Ovary (tissue), 7 donors: ENCODE measurements at regions not wholly inside any gene's neighbourhood (a gene's known extent, or its start where the extent isn't known, plus 50 kb on each side); places are given as distances from the start of the nearest gene placed in this dataset.

ENCODE experiments used
- DNase-seq, 5 donors: peaks; one replicate each; pipeline ENCODE4 v3.0.0-alpha.2; 2019 to 2020
- H3K27ac ChIP-seq, 2 donors: fragments of 200-600 bp; one replicate each; pipeline versions ENCODE4 v1.5.1 to v1.8.0; 2019 to 2022
- H3K27me3 ChIP-seq: fragments of 200-600 bp; one replicate; pipeline ENCODE4 v1.8.0; 2022
- H3K36me3 ChIP-seq: fragments of 200-600 bp; sonication (generic); one replicate; pipeline ENCODE4 v1.5.1; 2019
- H3K4me1 ChIP-seq: one replicate; pipeline ENCODE4 v1.8.1; 2013; ENCODE audit warnings: mild to moderate bottlenecking, moderate library complexity; ENCODE audit not compliant: insufficient read depth
- H3K4me3 ChIP-seq: fragments of 200-600 bp; sonication (generic); one replicate; pipeline ENCODE4 v1.5.1; 2017
- H3K9me3 ChIP-seq, 2 donors: fragments of 200-600 bp in 1 of 2; sonication (generic) in 1 of 2; one replicate each; pipeline versions ENCODE4 v1.5.1 to v1.8.1; 2013 to 2019; ENCODE audit warnings: mild to moderate bottlenecking in 1 of 2, moderate library complexity in 1 of 2
- CTCF ChIP-seq, 3 donors: fragments of 450-650 bp in 2 of 3; fragments of 200-600 bp in 1 of 3; IDR thresholded peaks; one replicate each; pipeline versions ENCODE4 v1.5.1 to v1.8.0; 2016 to 2022; ENCODE audit warnings: antibody characterized with exemption in 3 of 3, mild to moderate bottlenecking in 1 of 3
- EP300 ChIP-seq: sonication (generic); formaldehyde crosslinking; IDR thresholded peaks from one replicate; pipeline ENCODE4 v1.6.1; 2017; ENCODE audit warnings: antibody characterized with exemption
- POLR2A ChIP-seq: fragments of 450-650 bp; IDR thresholded peaks from one replicate; pipeline ENCODE4 v1.6.1; 2017; ENCODE audit warnings: antibody characterized with exemption, mild to moderate bottlenecking, moderate library complexity
- WGBS, 3 donors: extraction: QIAGEN DNeasy Blood & Tissue Kit in 1 of 3; methylation state at CpG; one replicate each; pipeline versions ENCODE4 v1.1.5 to v1.1.7; 2013 to 2017; 5-methylcytosine and 5-hydroxymethylcytosine counted together
- intact Hi-C, 4 donors: fragments of 100-400 bp; cut with DNase I; formaldehyde crosslinking; loops; one replicate each; pipeline versions ENCODE4 v1.11.0 to v1.15.1; 2022 to 2023
- donor health status: DM: no; HTN: no; CAD: no; lungs with moderate emphysema.
- donor health status: DM: no; HTN: no; CAD: no.
- donor health status: Bipolar disorder and iron deficiency.
- donor health status: DM: no; HTN: no; CAD: no.
- donor health status: DM: yes; HTN: yes; CAD: no.

- no peak overlapping the region for H3K27ac ChIP-seq
- H3K9me3 ChIP-seq, result no peaks in the 10 kb centered on the region
- WGBS, 3 donors, result 28 to 30% (median 29%) methylated on average over 4 of the region's 4 CpGs
- no peaks in the 10 kb centered on the region for H3K27me3 ChIP-seq
- no peak for DNase-seq
- no peaks in the 10 kb centered on the region for H3K4me1 ChIP-seq
- H3K36me3 ChIP-seq, result no peaks in the 10 kb centered on the region
- H3K4me3 ChIP-seq, result no peak overlapping the region
- TF ChIP-seq CTCF (IDR thresholded peaks at IDR 0.05) (no peak), POLR2A (no peak), EP300 (no peak)
- intact Hi-C loops, result no loop called here
These were observed 106.1 kb downstream of the DSEL start for GRCh38 chr18:67410075-67411070.

GRCh38 chr18:67408240-67408639 is 108.3 kb downstream of the DSEL start:
- TF ChIP-seq CTCF (IDR thresholded peaks at IDR 0.05) (no peak), EP300 (no peak), POLR2A (no peak)
- Histone ChIP-seq H3K27me3 (no peaks in the 10 kb centered on the region), H3K27ac (no peak overlapping the region), H3K9me3 (no peaks in the 10 kb centered on the region), H3K4me1 (no peaks in the 10 kb centered on the region), H3K4me3 (no peak overlapping the region), H3K36me3 (no peaks in the 10 kb centered on the region)
- no peak for DNase-seq
- 27 to 41% (median 29%) methylated on average over 1 of the region's 1 CpG for WGBS, 3 donors
- intact Hi-C loops, result no loop called here

- Histone ChIP-seq H3K27me3 (no peaks in the 10 kb centered on the region), H3K9me3 (no peaks in the 10 kb centered on the region), H3K27ac (no peak overlapping the region), H3K4me3 (no peak overlapping the region), H3K36me3 (no peaks in the 10 kb centered on the region), H3K4me1 (no peaks in the 10 kb centered on the region)
- DNase-seq, result no peak
- 74 to 82% (median 76%) methylated on average over 2 of the region's 2 CpGs for WGBS, 3 donors
- intact Hi-C loops, result no loop called here
- no peak for TF ChIP-seq EP300
These were observed 109.8 kb downstream of the DSEL start for GRCh38 chr18:67406714-67407113.

DNA sequence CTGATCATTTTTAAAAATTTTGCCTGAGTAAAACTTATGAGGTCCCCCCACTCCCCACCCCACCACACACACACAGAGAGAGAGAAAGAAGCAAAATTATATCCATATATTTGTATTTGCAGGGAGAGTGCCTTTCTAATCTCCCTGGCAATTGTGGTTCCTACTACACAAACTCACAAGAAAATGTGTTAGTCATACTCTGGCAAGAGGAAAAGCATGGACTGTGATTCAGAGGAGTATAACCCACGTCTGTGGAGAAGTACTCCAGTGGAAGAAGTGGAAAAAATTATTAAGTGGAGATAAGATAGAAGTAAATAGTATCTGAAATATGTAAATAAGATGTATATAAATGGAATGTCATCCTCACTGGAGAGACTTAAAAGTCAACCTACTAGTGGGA is 114.0 kb downstream of the DSEL start:
- H3K27me3 ChIP-seq, result no peaks in the 10 kb centered on the region
- no peaks in the 10 kb centered on the region for H3K9me3 ChIP-seq
- intact Hi-C loops, result no loop called here
- WGBS, 3 donors, result 3 to 11% (median 5%) methylated on average over 1 of the region's 1 CpG
- H3K4me3 ChIP-seq, result no peak overlapping the region
- DNase-seq, result no peak
- no peak for TF ChIP-seq EP300
- TF ChIP-seq POLR2A, result no peak
- no peak for TF ChIP-seq CTCF (IDR thresholded peaks at IDR 0.05)
- H3K4me1 ChIP-seq, result no peaks in the 10 kb centered on the region
- no peak overlapping the region for H3K27ac ChIP-seq
- no peaks in the 10 kb centered on the region for H3K36me3 ChIP-seq

- intact Hi-C loops, result no loop called here
- 89 to 96% (median 94%) methylated on average over 4 of the region's 4 CpGs for WGBS, 3 donors
- no peaks in the 10 kb centered on the region for H3K27me3 ChIP-seq
- no peaks in the 10 kb centered on the region for H3K36me3 ChIP-seq
- no peak overlapping the region for H3K27ac ChIP-seq
- no peak for TF ChIP-seq CTCF (IDR thresholded peaks at IDR 0.05)
- TF ChIP-seq EP300, result no peak
- no peak for TF ChIP-seq POLR2A
- no peak overlapping the region for H3K4me3 ChIP-seq
- H3K9me3 ChIP-seq, result peaks cover 0 to 4% of the 10 kb centered on the region in 2 donors
- no peak for DNase-seq
- no peaks in the 10 kb centered on the region for H3K4me1 ChIP-seq
These were observed 115.9 kb downstream of the DSEL start for GRCh38 chr18:67400502-67401117.
